Epithelial cell of proximal tubule (primary cell): ENCODE measurements at regions not wholly inside any gene's neighbourhood (a gene's known extent, or its start where the extent isn't known, plus 50 kb on each side); places are given as distances from the start of the nearest gene placed in this dataset.

Source experiments
- DNase-seq: peaks from one replicate; pipeline ENCODE4 v3.0.0-alpha.2; 2011; ENCODE audit warnings: low read depth
- H3K4me3 ChIP-seq: 2 replicates; pipeline ENCODE4 v1.5.1; 2011; ENCODE audit warnings: low read depth, mild to moderate bottlenecking, low read length
- CTCF ChIP-seq: conservative IDR thresholded peaks from 2 replicates; pipeline ENCODE4 v1.5.1; 2012; ENCODE audit warnings: low read depth, mild to moderate bottlenecking, low read length

GRCh38 chr17:51443646-51444045 lies 183.3 kb downstream of the UTP18 start:
- no peak overlapping the region for H3K4me3 ChIP-seq
- TF ChIP-seq CTCF = no peak
- DNase-seq = no peak

DNA sequence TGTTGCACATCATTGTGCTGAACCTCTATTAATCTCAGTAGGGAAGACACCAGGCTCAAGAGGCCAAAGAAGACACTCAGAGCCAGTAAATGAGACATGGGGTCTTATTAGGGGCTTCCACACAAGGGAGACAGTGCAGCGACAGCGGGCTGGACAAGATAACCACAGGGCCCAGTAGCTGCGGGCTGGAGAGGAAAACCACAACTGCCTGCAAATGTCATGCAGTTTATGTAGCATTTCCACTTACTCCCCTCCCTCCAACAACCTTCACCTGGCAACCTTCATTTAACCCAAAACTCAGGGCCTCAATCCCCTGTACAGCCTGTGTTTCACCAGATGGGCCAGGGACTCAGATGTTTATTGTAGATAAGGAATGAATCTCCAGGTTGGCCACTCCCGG lies 185.6 kb downstream of the UTP18 start:
- H3K4me3 ChIP-seq = no peak overlapping the region
- no peak for DNase-seq
- TF ChIP-seq CTCF = no peak

DNA sequence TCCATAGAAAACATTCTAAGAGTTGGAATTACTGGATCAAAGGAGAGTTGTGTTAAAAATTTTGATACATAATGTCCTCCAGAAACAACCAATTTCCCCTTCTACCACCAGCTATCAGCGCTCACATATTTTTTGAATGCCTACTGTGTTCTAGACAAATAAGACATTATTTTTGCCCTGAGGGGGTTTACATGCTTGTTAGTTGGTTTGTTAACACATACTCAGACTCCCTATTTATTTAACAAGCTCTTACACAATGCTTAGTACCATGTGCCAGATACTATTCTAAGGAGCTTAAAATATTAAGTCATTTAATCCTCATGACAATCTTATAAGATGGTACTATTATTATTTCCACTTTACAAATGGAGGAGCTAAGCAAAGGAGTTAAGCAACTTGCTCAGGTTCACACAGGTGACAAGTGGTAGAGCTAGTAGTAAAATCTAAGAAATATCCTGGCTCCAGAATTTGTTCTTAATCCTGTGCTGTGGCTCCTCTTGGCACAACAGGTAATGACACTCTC lies 194.2 kb downstream of the UTP18 start:
- DNase-seq = no peak
- H3K4me3 ChIP-seq = no peak overlapping the region
- TF ChIP-seq CTCF = no peak

GRCh38 chr17:51455211-51455610 lies 194.9 kb downstream of the UTP18 start:
- no peak for TF ChIP-seq CTCF

GRCh38 chr17:51455931-51456330 lies 195.6 kb downstream of the UTP18 start:
- H3K4me3 ChIP-seq = no peak overlapping the region
- TF ChIP-seq CTCF = no peak
- no peak for DNase-seq

More at GRCh38 chr17:51455211-51455610, 194.9 kb downstream of the UTP18 start:
- no peak for DNase-seq
- no peak overlapping the region for H3K4me3 ChIP-seq

- no peak for DNase-seq
- TF ChIP-seq CTCF = no peak
- no peak overlapping the region for H3K4me3 ChIP-seq
Measured at GRCh38 chr17:51456942-51457341, 196.6 kb downstream of the UTP18 start.

GRCh38 chr17:51461578-51462004 lies 201.2 kb downstream of the UTP18 start:
- no peak overlapping the region for H3K4me3 ChIP-seq
- peak; percentile 84 for TF ChIP-seq CTCF
- DNase-seq = no peak
